ENCODE measurements at regions not wholly inside any gene's neighbourhood (a gene's known extent, or its start where the extent isn't known, plus 50 kb on each side); places are given as distances from the start of the nearest gene placed in this dataset.

- H3K4me3 Mint-ChIP-seq = no peak overlapping the region
- H3K9me3 Mint-ChIP-seq = no peaks in the 10 kb centered on the region
- no peaks in the 10 kb centered on the region for H3K36me3 Mint-ChIP-seq
- peaks cover 11% of the 10 kb centered on the region for H3K4me1 Mint-ChIP-seq (ENCODE audit: unreplicated experiment)
- H3K27ac Mint-ChIP-seq = no peak overlapping the region
- no peak for DNase-seq (ENCODE audit: extremely low spot score, unreplicated experiment)
- no peaks in the 10 kb centered on the region for H3K27me3 Mint-ChIP-seq
- TF ChIP-seq CTCF (conservative IDR thresholded peaks at IDR 0.05) = no peak
These were observed 242.6 kb upstream of the RBBP8 start for GRCh38 chr18:22690556-22690955.

- no peak for TF ChIP-seq CTCF (conservative IDR thresholded peaks at IDR 0.05)
- Mint-ChIP-seq H3K27ac (no peak overlapping the region), H3K27me3 (no peaks in the 10 kb centered on the region), H3K4me1 (ENCODE audit: unreplicated experiment) (peaks cover 11% of the 10 kb centered on the region), H3K36me3 (no peaks in the 10 kb centered on the region), H3K9me3 (no peaks in the 10 kb centered on the region), H3K4me3 (no peak overlapping the region)
- DNase-seq (ENCODE audit: extremely low spot score, unreplicated experiment) = no peak
These were observed 241.0 kb upstream of the RBBP8 start for GRCh38 chr18:22691946-22692710.

- Mint-ChIP-seq H3K27ac (no peak overlapping the region), H3K36me3 (peaks cover 3% of the 10 kb centered on the region), H3K4me3 (no peak overlapping the region), H3K27me3 (no peaks in the 10 kb centered on the region), H3K4me1 (ENCODE audit: unreplicated experiment) (peaks cover 14% of the 10 kb centered on the region), H3K9me3 (peaks cover 3% of the 10 kb centered on the region)
- TF ChIP-seq CTCF (conservative IDR thresholded peaks at IDR 0.05) = no peak
- no peak for DNase-seq (ENCODE audit: extremely low spot score, unreplicated experiment)
These were observed 238.2 kb upstream of the RBBP8 start for GRCh38 chr18:22694954-22695353.

GRCh38 chr18:22695674-22696073, 237.5 kb upstream of the RBBP8 start:
- DNase-seq (ENCODE audit: extremely low spot score, unreplicated experiment) = no peak
- H3K27ac Mint-ChIP-seq = no peak overlapping the region
- TF ChIP-seq CTCF (conservative IDR thresholded peaks at IDR 0.05) = no peak
- peaks cover 4% of the 10 kb centered on the region for H3K9me3 Mint-ChIP-seq
- H3K4me1 Mint-ChIP-seq (ENCODE audit: unreplicated experiment) = peaks cover 15% of the 10 kb centered on the region
- H3K4me3 Mint-ChIP-seq = no peak overlapping the region
- H3K27me3 Mint-ChIP-seq = no peaks in the 10 kb centered on the region
- peaks cover 4% of the 10 kb centered on the region for H3K36me3 Mint-ChIP-seq

- Mint-ChIP-seq H3K4me3 (no peak overlapping the region), H3K4me1 (ENCODE audit: unreplicated experiment) (peaks cover 4% of the 10 kb centered on the region), H3K9me3 (peaks cover 4% of the 10 kb centered on the region), H3K27ac (no peak overlapping the region), H3K27me3 (no peaks in the 10 kb centered on the region), H3K36me3 (peaks cover 4% of the 10 kb centered on the region)
- no peak for DNase-seq (ENCODE audit: extremely low spot score, unreplicated experiment)
- TF ChIP-seq CTCF (conservative IDR thresholded peaks at IDR 0.05) = no peak
These were observed 235.6 kb upstream of the RBBP8 start for GRCh38 chr18:22697561-22697960.

Data from type B pancreatic cell (in vitro differentiated cells).